NCI-H1417 treated with DMSO at 0.1 percent for 48 hours (cell line): ENCODE measurements at regions not wholly inside any gene's neighbourhood (a gene's known extent, or its start where the extent isn't known, plus 50 kb on each side); places are given as distances from the start of the nearest gene placed in this dataset.
"Not testable (repeated sequence)": the region's sequence is repeated elsewhere in the genome, so short reads cannot be mapped to it uniquely, and the experiment has no call there.

Experiments
- DNase-seq: peaks from one replicate; lab custom pipeline; 2025; lab: John Stamatoyannopoulos, UW

GRCh38 chr2:15752552-15753232 lies 161.0 kb downstream of the DDX1 start:
- no peak for DNase-seq

DNA sequence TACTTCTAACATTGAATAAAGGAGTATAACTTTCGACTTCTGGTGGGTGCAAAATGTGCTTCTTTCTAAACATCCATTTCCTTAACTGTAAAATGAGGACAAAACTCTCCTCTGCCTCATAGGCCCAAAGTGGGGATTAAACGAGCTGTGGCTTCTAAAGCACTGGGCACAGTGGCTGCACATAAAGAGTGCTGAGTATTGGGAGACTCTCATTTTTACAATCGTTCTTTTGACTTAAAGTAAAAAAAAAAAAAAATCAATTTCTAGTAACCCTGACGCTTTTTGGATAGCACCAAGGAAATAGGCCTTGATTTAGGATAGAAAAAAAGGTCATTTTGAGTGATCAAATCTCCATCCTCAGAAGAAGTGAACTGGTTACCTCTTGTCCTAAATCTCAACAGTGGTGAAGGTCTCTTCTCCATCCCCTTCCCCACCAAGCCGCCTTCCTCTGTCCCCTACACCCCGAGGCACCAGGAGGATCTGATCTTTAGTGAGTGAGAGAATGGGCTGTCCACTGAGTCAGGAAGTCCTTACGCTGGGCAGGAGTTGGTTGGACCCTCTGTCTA lies 161.6 kb downstream of the DDX1 start:
- no peak for DNase-seq

GRCh38 chr2:15753811-15754702 lies 162.4 kb downstream of the DDX1 start:
- DNase-seq, result no peak

DNA sequence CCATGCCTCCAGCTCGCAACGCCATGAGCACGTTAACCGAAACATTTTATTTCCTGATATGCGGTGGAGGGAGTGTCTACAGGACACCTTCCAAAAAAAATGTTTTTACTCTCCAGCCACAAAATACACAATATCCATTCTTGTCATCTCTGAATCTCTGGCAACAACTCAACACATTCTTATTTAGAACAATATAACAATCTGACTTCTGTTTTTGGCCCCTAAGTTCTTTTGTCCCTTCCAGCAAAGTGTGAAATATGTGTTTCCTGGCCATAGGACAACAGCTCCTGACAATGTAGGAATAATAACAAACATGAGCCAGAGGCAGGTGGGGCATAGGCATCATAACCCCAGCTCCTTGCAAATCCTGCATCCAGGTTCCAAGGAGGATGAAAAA lies 163.0 kb downstream of the DDX1 start:
- DNase-seq, result no peak

DNA sequence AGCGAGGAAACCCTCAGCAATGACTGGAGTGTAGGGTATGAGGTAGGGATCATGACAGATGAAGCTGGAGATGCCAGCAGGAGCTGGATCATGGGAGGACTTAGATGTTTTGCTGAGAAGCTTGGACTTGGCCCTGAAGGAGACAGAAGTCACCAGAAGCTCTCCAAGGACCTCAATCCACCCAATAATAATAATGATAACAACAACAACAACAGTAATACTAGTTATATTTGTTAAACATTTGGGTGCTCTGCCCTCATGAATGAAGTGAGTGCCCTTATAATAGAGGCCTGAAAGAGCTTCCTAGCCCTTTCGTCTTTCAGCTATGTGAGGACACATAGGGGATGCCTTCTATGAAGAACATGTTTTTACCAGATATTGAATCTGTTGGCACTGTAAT lies 163.9 kb downstream of the DDX1 start:
- no peak for DNase-seq

GRCh38 chr2:15756011-15756550 lies 164.4 kb downstream of the DDX1 start:
- no peak for DNase-seq

GRCh38 chr2:15756882-15757819 lies 165.5 kb downstream of the DDX1 start:
- DNase-seq, result no peak

GRCh38 chr2:15757820-15758586 lies 166.3 kb downstream of the DDX1 start:
- DNase-seq, result no peak

GRCh38 chr2:15758848-15759247 lies 167.2 kb downstream of the DDX1 start:
- DNase-seq, result no peak

DNA sequence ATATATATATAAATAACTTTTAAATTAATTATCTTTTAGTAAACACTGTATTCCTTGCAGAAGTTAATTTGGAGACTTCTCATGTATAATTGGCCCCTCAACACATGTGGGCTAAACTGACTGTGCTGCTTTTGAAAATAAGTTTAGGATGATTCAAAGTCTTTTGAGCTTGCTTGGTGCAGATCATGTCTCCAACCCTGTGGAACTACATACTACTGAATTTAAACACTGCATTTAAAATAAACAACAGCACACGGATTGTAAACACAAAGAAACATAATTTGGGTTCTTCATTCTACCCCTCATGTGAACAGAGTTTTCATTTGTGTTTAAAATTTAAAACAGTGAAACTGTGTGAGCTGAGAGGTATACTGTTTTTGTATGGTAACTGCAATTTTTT lies 167.7 kb downstream of the DDX1 start:
- no peak for DNase-seq

- not testable (repeated sequence) for DNase-seq
These were observed 168.1 kb downstream of the DDX1 start for GRCh38 chr2:15759791-15760190.

GRCh38 chr2:15760232-15760910 lies 168.7 kb downstream of the DDX1 start:
- DNase-seq, result no peak

- DNase-seq, result no peak
These were observed 169.4 kb downstream of the DDX1 start for GRCh38 chr2:15761056-15761455.

- DNase-seq, result no peak
These were observed 170.2 kb downstream of the DDX1 start for GRCh38 chr2:15761910-15762309.

- no peak for DNase-seq
These were observed 170.8 kb downstream of the DDX1 start for GRCh38 chr2:15762449-15762848.

GRCh38 chr2:15763106-15763821 lies 171.6 kb downstream of the DDX1 start:
- DNase-seq, result no peak

DNA sequence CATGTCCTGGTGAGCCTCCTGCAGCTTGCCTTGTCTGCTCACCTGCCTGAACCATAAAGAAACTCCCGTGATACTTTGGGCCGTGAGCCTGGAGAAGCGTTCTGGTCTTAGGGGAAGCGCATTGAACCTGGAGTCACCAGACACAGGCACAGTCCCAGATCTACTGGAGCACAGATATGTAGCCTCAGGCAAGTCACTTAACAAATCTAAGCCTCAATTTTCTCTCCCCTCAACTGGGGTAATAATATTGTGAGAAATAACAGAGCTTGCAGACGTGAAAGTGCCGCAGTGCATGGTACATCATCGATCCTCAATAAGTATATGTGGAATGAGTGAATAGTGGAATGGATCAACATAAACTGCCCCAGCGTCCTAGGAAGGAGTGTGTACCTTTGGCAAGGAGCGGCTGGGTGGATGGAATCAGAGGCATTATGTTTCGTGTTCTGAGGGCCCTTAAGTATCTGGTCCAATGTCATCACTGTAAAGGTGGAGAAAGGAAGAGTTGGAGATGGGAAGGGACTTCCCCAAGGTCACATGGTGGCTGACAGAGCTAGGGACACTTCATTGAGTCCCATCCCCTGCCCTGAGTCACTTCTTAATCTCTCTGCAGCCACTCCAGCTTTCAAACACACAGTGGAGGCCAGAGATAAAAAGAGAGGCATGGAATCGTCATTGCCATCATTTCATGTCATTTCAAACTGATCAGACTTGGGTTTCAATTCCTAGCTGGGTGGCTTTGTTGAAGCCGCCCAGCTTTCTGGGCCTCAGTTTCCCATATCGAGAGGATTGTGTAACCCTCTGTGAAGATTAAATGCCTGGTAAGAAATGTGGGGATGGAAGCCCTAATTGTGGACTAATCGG lies 172.4 kb downstream of the DDX1 start:
- no peak for DNase-seq

DNA sequence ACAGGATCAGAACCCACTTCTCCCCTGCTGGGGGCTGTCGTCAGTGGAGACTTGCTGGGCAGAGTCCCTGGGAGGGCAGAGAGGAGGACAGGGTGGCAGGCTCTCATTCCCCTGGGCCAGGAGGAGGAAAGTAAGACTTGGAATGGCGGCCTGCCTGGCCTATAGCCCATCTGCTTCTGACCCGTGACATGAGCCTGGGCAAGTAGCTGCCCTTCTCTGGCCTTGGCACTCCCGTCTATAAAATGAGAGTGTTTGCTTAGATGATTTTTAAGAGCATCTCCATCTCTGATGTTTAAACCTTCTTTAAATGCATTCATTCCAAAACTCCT lies 173.0 kb downstream of the DDX1 start:
- no peak for DNase-seq

- DNase-seq, result no peak
These were observed 173.5 kb downstream of the DDX1 start for GRCh38 chr2:15765211-15765610.
